H9 (cell line): ENCODE measurements at regions not wholly inside any gene's neighbourhood (a gene's known extent, or its start where the extent isn't known, plus 50 kb on each side); places are given as distances from the start of the nearest gene placed in this dataset.

Experiments used
- DNase-seq: peaks from one replicate; pipeline ENCODE4 v3.0.0-alpha.2; 2017
- H2AFZ ChIP-seq: one replicate; pipeline ENCODE4 v1.6.1; 2013; ENCODE audit warnings: mild to moderate bottlenecking, low read length, control low read depth, moderate library complexity
- H2AK5ac ChIP-seq: 2 replicates; pipeline ENCODE4 v1.6.1; 2013; ENCODE audit warnings: low read length, control low read depth, mixed read lengths; ENCODE audit not compliant: insufficient read length
- H2BK120ac ChIP-seq: one replicate; pipeline ENCODE4 v1.6.1; 2013; ENCODE audit warnings: low read depth, mild to moderate bottlenecking, low read length, control low read depth, inconsistent platforms; ENCODE audit not compliant: poor library complexity, severe bottlenecking
- H2BK12ac ChIP-seq: 2 replicates; pipeline ENCODE4 v1.6.1; 2013; ENCODE audit warnings: low read length, control low read depth, mixed read lengths, low read depth; ENCODE audit not compliant: insufficient read length
- H2BK15ac ChIP-seq: 2 replicates; pipeline ENCODE4 v1.6.1; 2013; ENCODE audit warnings: low read depth, low read length, control low read depth
- H2BK20ac ChIP-seq: one replicate; pipeline ENCODE4 v1.6.1; 2013; ENCODE audit warnings: low read depth, mild to moderate bottlenecking, low read length, control low read depth, inconsistent platforms; ENCODE audit not compliant: poor library complexity, severe bottlenecking
- H2BK5ac ChIP-seq: 2 replicates; pipeline ENCODE4 v1.6.1; 2013; ENCODE audit warnings: low read length, control low read depth, mixed read lengths; ENCODE audit not compliant: insufficient read length
- H3K14ac ChIP-seq: 2 replicates; pipeline ENCODE4 v1.6.1; 2013; ENCODE audit warnings: low read length, control low read depth; ENCODE audit not compliant: insufficient read depth
- H3K18ac ChIP-seq: 2 replicates; pipeline ENCODE4 v1.6.1; 2013; ENCODE audit warnings: low read depth, mild to moderate bottlenecking, mixed read lengths, low read length, control low read depth; ENCODE audit not compliant: insufficient read length
- H3K23ac ChIP-seq: 2 replicates; pipeline ENCODE4 v1.6.1; 2013; ENCODE audit warnings: low read length, control low read depth, mixed read lengths, low read depth; ENCODE audit not compliant: insufficient read length
- H3K23me2 ChIP-seq: 2 replicates; pipeline ENCODE4 v1.6.1; 2013; ENCODE audit warnings: low read depth, mild to moderate bottlenecking, mixed read lengths, low read length, control low read depth; ENCODE audit not compliant: insufficient read length, poor library complexity, severe bottlenecking
- H3K27ac ChIP-seq: 2 replicates; pipeline ENCODE4 v1.5.1; 2013; ENCODE audit warnings: low read length, control low read depth, mixed read lengths, low read depth; ENCODE audit not compliant: insufficient read length
- H3K27me3 ChIP-seq: 2 replicates; pipeline ENCODE4 v1.6.1; 2013; ENCODE audit warnings: low read length, control low read depth, inconsistent platforms; ENCODE audit not compliant: insufficient read depth
- H3K4ac ChIP-seq: 2 replicates; pipeline ENCODE4 v1.6.1; 2013; ENCODE audit warnings: low read depth, mild to moderate bottlenecking, control low read depth, inconsistent platforms, low read length, moderate library complexity
- H3K4me1 ChIP-seq: 2 replicates; pipeline ENCODE4 v1.6.1; 2013; ENCODE audit warnings: low read length, control low read depth, inconsistent platforms; ENCODE audit not compliant: insufficient read depth
- H3K4me2 ChIP-seq: 2 replicates; pipeline ENCODE4 v1.6.1; 2013; ENCODE audit warnings: low read length, control low read depth, mixed read lengths; ENCODE audit not compliant: insufficient read length, insufficient read depth
- H3K56ac ChIP-seq: 2 replicates; pipeline ENCODE4 v1.6.1; 2013; ENCODE audit warnings: low read depth, mild to moderate bottlenecking, mixed read lengths, low read length, control low read depth; ENCODE audit not compliant: insufficient read length
- H3K79me1 ChIP-seq: 2 replicates; pipeline ENCODE4 v1.6.1; 2013; ENCODE audit warnings: low read depth, mild to moderate bottlenecking, moderate library complexity, low read length, control low read depth, inconsistent platforms; ENCODE audit not compliant: insufficient read depth, poor library complexity, severe bottlenecking
- H3K79me2 ChIP-seq: 2 replicates; pipeline ENCODE4 v1.6.1; 2013; ENCODE audit warnings: low read length, control low read depth, inconsistent platforms; ENCODE audit not compliant: insufficient read depth
- H3K9ac ChIP-seq: 2 replicates; pipeline ENCODE4 v1.6.1; 2013; ENCODE audit warnings: low read length, control low read depth, mixed read lengths; ENCODE audit not compliant: insufficient read length; ENCODE audit errors: extremely low read depth
- H3K9me3 ChIP-seq: one replicate; pipeline ENCODE4 v1.6.1; 2013; ENCODE audit warnings: low read depth, low read length, inconsistent platforms; ENCODE audit not compliant: control insufficient read depth
- H3T11ph ChIP-seq: one replicate; pipeline ENCODE4 v1.6.1; 2013; ENCODE audit warnings: mild to moderate bottlenecking, low read length, control low read depth, inconsistent platforms
- H4K20me1 ChIP-seq: one replicate; pipeline ENCODE4 v1.6.1; 2013; ENCODE audit not compliant: control insufficient read depth, insufficient read length, insufficient read depth
- H4K5ac ChIP-seq: 2 replicates; pipeline ENCODE4 v1.6.1; 2013; ENCODE audit warnings: low read depth, mild to moderate bottlenecking, mixed read lengths, low read length, control low read depth; ENCODE audit not compliant: insufficient read length
- H4K8ac ChIP-seq: replicated peaks from 2 replicates; pipeline ENCODE4 v1.6.1; 2013; ENCODE audit warnings: low read length, control low read depth, mixed read lengths, low read depth; ENCODE audit not compliant: insufficient read length
- H4K91ac ChIP-seq: 2 replicates; pipeline ENCODE4 v1.6.1; 2013; ENCODE audit warnings: low read depth, mild to moderate bottlenecking, moderate library complexity, mixed read lengths, low read length, control low read depth; ENCODE audit not compliant: insufficient read length
- H3K27ac Mint-ChIP-seq, 3 experiments: 2 replicates in 2 of 3; 3 replicates in 1 of 3; pipeline ENCODE4 v1.8.0; 2020 to 2021; ENCODE audit warnings: mixed read lengths in 3 of 3, mild to moderate bottlenecking in 1 of 3, moderate library complexity in 1 of 3
- H3K27me3 Mint-ChIP-seq: 2 replicates; pipeline ENCODE4 v1.8.0; 2021; ENCODE audit warnings: low read depth, mild to moderate bottlenecking, moderate library complexity, mixed read lengths
- H3K36me3 Mint-ChIP-seq, 3 experiments: 2 replicates in 2 of 3; 3 replicates in 1 of 3; pipeline ENCODE4 v1.8.0; 2020 to 2021; ENCODE audit warnings: low read depth in 3 of 3, mixed read lengths in 3 of 3; ENCODE audit not compliant: insufficient read depth in 1 of 3
- H3K4me1 Mint-ChIP-seq, 2 experiments: 2 replicates each; pipeline ENCODE4 v1.8.0; 2020; ENCODE audit warnings: mixed read lengths in 2 of 2
- H3K4me3 Mint-ChIP-seq, 2 experiments: 2 replicates in 1 of 2; 3 replicates in 1 of 2; pipeline ENCODE4 v1.8.0; 2020 to 2021; ENCODE audit warnings: mild to moderate bottlenecking in 2 of 2, mixed read lengths in 2 of 2, moderate library complexity in 1 of 2
- H3K9me3 Mint-ChIP-seq, 2 experiments: 2 replicates in 1 of 2; 3 replicates in 1 of 2; pipeline ENCODE4 v1.8.0; 2020; ENCODE audit warnings: mild to moderate bottlenecking in 2 of 2, mixed read lengths in 2 of 2, moderate library complexity in 1 of 2
- WGBS: extraction: QIAGEN DNeasy Blood & Tissue Kit; methylation state at CpG from one replicate; pipeline ENCODE4 v1.1.7; 2013; ENCODE audit warnings: missing lambda C conversion rate, low lambda C conversion rate, mixed read lengths; ENCODE audit not compliant: insufficient read length; ENCODE audit errors: extremely low coverage; 5-methylcytosine and 5-hydroxymethylcytosine counted together
- TF ChIP-seq, protein P1 (sequence below): fragments of 200-600 bp; sonication (generic); conservative IDR thresholded peaks from 3 replicates; pipeline ENCODE4 v1.8.0; 2021; ENCODE audit warnings: antibody characterized with exemption, mild to moderate bottlenecking

DNA sequence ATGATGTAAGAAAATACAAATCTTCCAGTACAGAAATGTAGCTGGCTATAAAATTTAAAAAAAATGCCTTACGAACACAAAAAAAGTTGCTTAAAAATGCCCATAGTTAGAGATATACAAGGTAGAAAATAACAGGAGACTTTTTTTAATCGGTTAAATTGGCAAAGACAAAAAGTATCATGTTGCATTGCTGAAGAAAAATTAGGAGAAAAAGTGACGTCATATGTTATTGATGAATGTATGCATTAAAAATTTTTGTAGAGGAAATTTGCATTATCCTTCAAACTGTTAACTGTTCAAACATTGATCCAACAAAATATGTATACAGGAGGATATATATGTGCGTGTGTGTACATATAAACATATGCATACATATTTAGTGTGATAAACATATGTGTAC is 1634.4 kb upstream of the PCDH7 start:
- Histone ChIP-seq H4K8ac (no peak overlapping the region), H3K18ac (no peak overlapping the region), H3K56ac (no peak overlapping the region), H3K14ac (no peak overlapping the region), H2BK5ac (no peak overlapping the region), H3K27ac (no peak overlapping the region), H2BK12ac (no peak overlapping the region), H2AK5ac (no peak overlapping the region), H3K23me2 (no peaks in the 10 kb centered on the region), H3K4me1 (no peaks in the 10 kb centered on the region), H4K91ac (no peak overlapping the region), H3K4ac (no peak overlapping the region), H3K79me2 (no peaks in the 10 kb centered on the region), H2BK120ac (no peak overlapping the region), H3K4me2 (no peak overlapping the region), H2BK15ac (no peak overlapping the region), H4K5ac (no peak overlapping the region), H2AFZ (no peak overlapping the region), H3K9ac (no peak overlapping the region), H2BK20ac (no peak overlapping the region), H4K20me1 (no peaks in the 10 kb centered on the region), H3K9me3 (no peaks in the 10 kb centered on the region), H3K23ac (no peak overlapping the region), H3K79me1 (no peaks in the 10 kb centered on the region), H3T11ph (no peak overlapping the region), H3K27me3 (no peaks in the 10 kb centered on the region)
- no peak for DNase-seq
- Mint-ChIP-seq H3K4me3 (no peak overlapping the region), H3K4me1 (no peaks in the 10 kb centered on the region), H3K36me3 (no peaks in the 10 kb centered on the region), H3K27ac (no peak overlapping the region), H3K9me3 (no peaks in the 10 kb centered on the region), H3K27me3 (no peaks in the 10 kb centered on the region)
- TF ChIP-seq, protein P1, sequence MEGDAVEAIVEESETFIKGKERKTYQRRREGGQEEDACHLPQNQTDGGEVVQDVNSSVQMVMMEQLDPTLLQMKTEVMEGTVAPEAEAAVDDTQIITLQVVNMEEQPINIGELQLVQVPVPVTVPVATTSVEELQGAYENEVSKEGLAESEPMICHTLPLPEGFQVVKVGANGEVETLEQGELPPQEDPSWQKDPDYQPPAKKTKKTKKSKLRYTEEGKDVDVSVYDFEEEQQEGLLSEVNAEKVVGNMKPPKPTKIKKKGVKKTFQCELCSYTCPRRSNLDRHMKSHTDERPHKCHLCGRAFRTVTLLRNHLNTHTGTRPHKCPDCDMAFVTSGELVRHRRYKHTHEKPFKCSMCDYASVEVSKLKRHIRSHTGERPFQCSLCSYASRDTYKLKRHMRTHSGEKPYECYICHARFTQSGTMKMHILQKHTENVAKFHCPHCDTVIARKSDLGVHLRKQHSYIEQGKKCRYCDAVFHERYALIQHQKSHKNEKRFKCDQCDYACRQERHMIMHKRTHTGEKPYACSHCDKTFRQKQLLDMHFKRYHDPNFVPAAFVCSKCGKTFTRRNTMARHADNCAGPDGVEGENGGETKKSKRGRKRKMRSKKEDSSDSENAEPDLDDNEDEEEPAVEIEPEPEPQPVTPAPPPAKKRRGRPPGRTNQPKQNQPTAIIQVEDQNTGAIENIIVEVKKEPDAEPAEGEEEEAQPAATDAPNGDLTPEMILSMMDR = no peak
- WGBS = no CpG with 5 or more reads among the region's 4 CpGs
